IMR-90 (cell line): ENCODE measurements at regions not wholly inside any gene's neighbourhood (a gene's known extent, or its start where the extent isn't known, plus 50 kb on each side); places are given as distances from the start of the nearest gene placed in this dataset.

ENCODE experiments used
- ATAC-seq: fragments of 200-7000 bp; cut with Tn5 transposase; 2 replicates; pipeline ENCODE4 v1.9.1; 2020; ENCODE audit warnings: low read depth, mild to moderate bottlenecking, moderate library complexity
- BruUV-seq: library from RNA; stranded (reverse); fragments of 400-500 nt; replicated peaks from 2 replicates; lab custom pipeline; 2021; lab: Mats Ljungman, UMichigan
- CTCF ChIA-PET: fragments of 300-600 bp; formaldehyde crosslinking; extraction: SDS; loops from one replicate; lab custom pipeline; 2021; ENCODE audit warnings: antibody characterized with exemption; lab: Yijun Ruan, JAX
- POLR2A ChIA-PET: fragments of 300-600 bp; sonication (Branson Sonifier 250); formaldehyde crosslinking; loops from one replicate; lab custom pipeline; 2022; ENCODE audit warnings: antibody characterized with exemption; ENCODE audit not compliant: unreplicated experiment; lab: Charles Lee
- DNase-seq: peaks from one replicate; pipeline ENCODE4 v3.0.0; 2013
- H2AFZ ChIP-seq: replicated peaks from 2 replicates; pipeline ENCODE3; 2013; ENCODE audit warnings: low read length, mild to moderate bottlenecking; ENCODE audit not compliant: poor library complexity
- H2AK5ac ChIP-seq: 2 replicates; pipeline ENCODE4 v1.6.1; 2013; ENCODE audit warnings: low read depth, low read length, inconsistent platforms
- H2AK9ac ChIP-seq: replicated peaks from 2 replicates; pipeline ENCODE3; 2013; ENCODE audit warnings: mild to moderate bottlenecking, low read depth, low read length, moderate library complexity; ENCODE audit not compliant: poor library complexity
- H2BK120ac ChIP-seq: 2 replicates; pipeline ENCODE4 v1.6.1; 2013; ENCODE audit warnings: low read depth, low read length, inconsistent platforms
- H2BK15ac ChIP-seq: 3 replicates; pipeline ENCODE4 v1.6.1; 2013; ENCODE audit warnings: low read depth, low read length, inconsistent platforms
- H2BK20ac ChIP-seq: 2 replicates; pipeline ENCODE4 v1.6.1; 2013; ENCODE audit warnings: low read depth, mild to moderate bottlenecking, inconsistent platforms, low read length, moderate library complexity
- H2BK5ac ChIP-seq: 2 replicates; pipeline ENCODE4 v1.6.1; 2013; ENCODE audit warnings: mild to moderate bottlenecking, low read depth, low read length, inconsistent platforms; ENCODE audit not compliant: poor library complexity, severe bottlenecking
- H3K14ac ChIP-seq: replicated peaks from 2 replicates; pipeline ENCODE4 v1.6.1; 2013; ENCODE audit warnings: low read depth, low read length, inconsistent platforms
- H3K18ac ChIP-seq: 2 replicates; pipeline ENCODE4 v1.6.1; 2013; ENCODE audit warnings: low read depth, low read length, control low read depth
- H3K23ac ChIP-seq: 2 replicates; pipeline ENCODE4 v1.6.1; 2013; ENCODE audit warnings: low read depth, low read length, inconsistent platforms
- H3K27ac ChIP-seq: 2 replicates; pipeline ENCODE4 v1.5.1; 2013; ENCODE audit warnings: mild to moderate bottlenecking, control low read depth, low read length; ENCODE audit not compliant: insufficient read depth
- H3K27me3 ChIP-seq: 2 replicates; pipeline ENCODE4 v1.6.1; 2013; ENCODE audit warnings: low read length; ENCODE audit not compliant: control insufficient read depth, insufficient read depth
- H3K36me3 ChIP-seq: 2 replicates; pipeline ENCODE4 v1.6.1; 2013; ENCODE audit warnings: low read length, mixed read lengths; ENCODE audit not compliant: control insufficient read depth, insufficient read depth
- H3K4ac ChIP-seq: 2 replicates; pipeline ENCODE4 v1.6.1; 2013; ENCODE audit warnings: low read depth, low read length, inconsistent platforms
- H3K4me1 ChIP-seq: 2 replicates; pipeline ENCODE4 v1.6.1; 2013; ENCODE audit warnings: low read length, mixed read lengths; ENCODE audit not compliant: control insufficient read depth, insufficient read depth
- H3K4me2 ChIP-seq: 2 replicates; pipeline ENCODE4 v1.6.1; 2013; ENCODE audit warnings: low read depth, mild to moderate bottlenecking, control low read depth, low read length, moderate library complexity
- H3K4me3 ChIP-seq: 2 replicates; pipeline ENCODE4 v1.5.1; 2013; ENCODE audit warnings: low read depth, mild to moderate bottlenecking, control low read depth, low read length, moderate library complexity; ENCODE audit not compliant: insufficient read depth
- H3K56ac ChIP-seq: 2 replicates; pipeline ENCODE4 v1.6.1; 2013; ENCODE audit warnings: low read length, inconsistent platforms; ENCODE audit not compliant: insufficient read depth; ENCODE audit errors: extremely low read depth
- H3K79me1 ChIP-seq, 2 experiments: 2 replicates each; pipeline ENCODE4 v1.6.1; 2013; ENCODE audit warnings: low read length in 2 of 2, inconsistent platforms in 1 of 2, low read depth in 1 of 2
- H3K9ac ChIP-seq: 2 replicates; pipeline ENCODE4 v1.6.1; 2013; ENCODE audit warnings: low read depth, low read length, control low read depth
- H3K9me1 ChIP-seq: 2 replicates; pipeline ENCODE4 v1.6.1; 2013; ENCODE audit warnings: low read length, inconsistent platforms; ENCODE audit not compliant: insufficient read depth
- H3K9me3 ChIP-seq: 2 replicates; pipeline ENCODE4 v1.6.1; 2013; ENCODE audit warnings: low read length; ENCODE audit not compliant: control insufficient read depth, insufficient read depth
- H4K20me1 ChIP-seq: 2 replicates; pipeline ENCODE4 v1.6.1; 2013; ENCODE audit warnings: low read length, inconsistent platforms; ENCODE audit not compliant: insufficient read depth
- H4K5ac ChIP-seq: 2 replicates; pipeline ENCODE4 v1.6.1; 2013; ENCODE audit warnings: mild to moderate bottlenecking, low read depth, low read length, control low read depth
- H4K8ac ChIP-seq, 2 experiments: 2 replicates each; pipeline ENCODE4 v1.6.1; 2013; ENCODE audit warnings: low read depth in 2 of 2, low read length in 2 of 2, control low read depth in 1 of 2, inconsistent platforms in 1 of 2
- H4K91ac ChIP-seq: 2 replicates; pipeline ENCODE4 v1.6.1; 2013; ENCODE audit warnings: low read depth, low read length, inconsistent platforms; ENCODE audit not compliant: insufficient read depth
- CEBPB ChIP-seq: IDR thresholded peaks from 2 replicates; pipeline ENCODE4 v1.6.1; 2012; ENCODE audit warnings: low read depth, low read length, improper control_type of control experiment
- ELK1 ChIP-seq: fragments of 150-350 bp; IDR thresholded peaks from 2 replicates; pipeline ENCODE4 v1.6.1; 2016; ENCODE audit warnings: low read depth, mild to moderate bottlenecking, low read length, moderate library complexity, borderline replicate concordance
- FOS ChIP-seq: fragments of 150-350 bp; IDR thresholded peaks from 2 replicates; pipeline ENCODE4 v1.6.1; 2016; ENCODE audit warnings: low read depth, low read length
- MAFK ChIP-seq: IDR thresholded peaks from 2 replicates; pipeline ENCODE4 v1.6.1; 2012; ENCODE audit warnings: low read depth, low read length, improper control_type of control experiment
- MAZ ChIP-seq: IDR thresholded peaks from 2 replicates; pipeline ENCODE4 v1.6.1; 2012; ENCODE audit warnings: low read depth, mild to moderate bottlenecking, low read length, improper control_type of control experiment, moderate library complexity, borderline replicate concordance
- RAD21 ChIP-seq: IDR thresholded peaks from 2 replicates; pipeline ENCODE4 v1.6.1; 2012; ENCODE audit warnings: low read length, improper control_type of control experiment
- USF2 ChIP-seq: fragments of 150-350 bp; IDR thresholded peaks from 2 replicates; pipeline ENCODE4 v1.6.1; 2017; ENCODE audit warnings: mild to moderate bottlenecking, antibody characterized with exemption, low read length, low read depth
- WGBS, 2 experiments: methylation state at CpG; one replicate each; pipeline versions ENCODE4 v1.1.5 to v1.1.7; 2013; ENCODE audit warnings: missing lambda C conversion rate in 2 of 2; ENCODE audit not compliant: insufficient read length in 1 of 2; ENCODE audit errors: extremely low coverage in 2 of 2; 5-methylcytosine and 5-hydroxymethylcytosine counted together
- dilution Hi-C: fragments of 300-500 bp; cut with HindIII; formaldehyde crosslinking; loops from one replicate; pipeline ENCODE4 v1.14.3; 2018; ENCODE audit warnings: low sequenced_read_pairs; ENCODE audit not compliant: unreplicated experiment
- in situ Hi-C: fragments of 300-500 bp; cut with MboI; formaldehyde crosslinking; loops from 3 replicates; pipeline ENCODE4 v1.14.3; 2019; ENCODE audit warnings: low sequenced_read_pairs, inconsistent platforms, mixed read lengths
- intact Hi-C: fragments of 100-400 bp; cut with micrococcal nuclease; formaldehyde crosslinking; loops from 2 replicates; pipeline ENCODE4 v1.10.0; 2022

GRCh38 chr2:48045613-48046012, 139.3 kb upstream of the FBXO11 start:
- H2BK15ac ChIP-seq: no peak overlapping the region
- H4K91ac ChIP-seq: no peak overlapping the region
- H4K5ac ChIP-seq: no peak overlapping the region
- no peaks in the 10 kb centered on the region for H3K79me1 ChIP-seq
- DNase-seq: no peak
- BruUV-seq: no TSS peak
- H3K9ac ChIP-seq: no peak overlapping the region
- ChIA-PET CTCF (no interaction called here), POLR2A (no interaction called here)
- no peak for ATAC-seq
- H3K27ac ChIP-seq: no peak overlapping the region
- H3K27me3 ChIP-seq: no peaks in the 10 kb centered on the region
- no peak overlapping the region for H3K4me2 ChIP-seq
- no peak overlapping the region for H3K18ac ChIP-seq
- H4K20me1 ChIP-seq: no peaks in the 10 kb centered on the region
- no CpG with 5 or more reads among the region's 1 CpG for WGBS, 2 experiments
- H2BK5ac ChIP-seq: no peak overlapping the region
- H3K36me3 ChIP-seq: no peaks in the 10 kb centered on the region
- H3K14ac ChIP-seq: no peak overlapping the region
- no peak overlapping the region for H2AFZ ChIP-seq
- H2AK5ac ChIP-seq: no peak overlapping the region
- H3K4me1 ChIP-seq: no peaks in the 10 kb centered on the region
- H3K9me3 ChIP-seq: no peaks in the 10 kb centered on the region
- no peak overlapping the region for H3K4me3 ChIP-seq
- TF ChIP-seq MAZ: no peak
- TF ChIP-seq ELK1: no peak
- no peak for TF ChIP-seq FOS
- no peak for TF ChIP-seq CEBPB
- TF ChIP-seq RAD21: no peak
- TF ChIP-seq USF2: no peak
- no peak for TF ChIP-seq MAFK
- no peak overlapping the region for H2BK20ac ChIP-seq
- H3K56ac ChIP-seq: no peak overlapping the region
- H2BK120ac ChIP-seq: no peak overlapping the region
- no peak overlapping the region for H2AK9ac ChIP-seq
- intact Hi-C loops (no loop called here), in situ Hi-C loops (no loop called here), dilution Hi-C loops (no loop called here)
- H3K4ac ChIP-seq: no peak overlapping the region
- no peak overlapping the region for H3K23ac ChIP-seq
- H4K8ac ChIP-seq: no peak overlapping the region
- no peaks in the 10 kb centered on the region for H3K9me1 ChIP-seq
